OCI-LY3 (cell line): ENCODE measurements at regions not wholly inside any gene's neighbourhood (a gene's known extent, or its start where the extent isn't known, plus 50 kb on each side); places are given as distances from the start of the nearest gene placed in this dataset.

Source experiments
- CTCF ChIP-seq: fragments of 200-600, 300-600 bp; sonication (generic); IDR thresholded peaks from 2 replicates; pipeline ENCODE4 v1.5.1; 2014; ENCODE audit warnings: antibody characterized with exemption, low read length, low read depth
- EZH2phosphoT487 ChIP-seq: fragments of 200-600 bp; shearing (Covaris generic); IDR thresholded peaks from 2 replicates; pipeline ENCODE4 v1.6.1; 2018; ENCODE audit warnings: antibody characterized with exemption, mixed run types, low read depth

GRCh38 chr4:181046809-181047208 is 1196.4 kb upstream of the TENM3 start:
- TF ChIP-seq EZH2phosphoT487 (no peak), CTCF (no peak)
